ENCODE measurements at regions not wholly inside any gene's neighbourhood (a gene's known extent, or its start where the extent isn't known, plus 50 kb on each side); places are given as distances from the start of the nearest gene placed in this dataset.
"Not testable (repeated sequence)": the region's sequence is repeated elsewhere in the genome, so short reads cannot be mapped to it uniquely, and the experiment has no call there.

DNA sequence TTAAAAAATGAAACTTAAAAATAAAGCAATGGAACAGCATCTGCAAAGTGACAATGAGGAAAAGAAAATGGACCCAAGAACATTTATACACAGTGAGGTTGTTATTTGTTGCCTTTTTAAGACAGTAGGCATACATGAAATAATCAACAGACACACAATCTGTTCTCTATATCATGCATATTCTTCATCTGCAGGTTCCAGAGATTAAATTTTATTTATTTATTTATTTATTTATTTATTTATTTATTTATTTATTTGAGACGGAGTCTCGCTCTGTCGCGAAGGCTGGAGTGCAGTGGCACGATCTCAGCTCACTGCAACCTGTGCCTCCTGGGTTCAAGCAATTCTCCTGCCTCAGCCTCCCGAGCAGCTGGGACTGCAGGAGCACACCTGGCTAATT lies 114.4 kb upstream of the ATP2B1 start:
- H3K36me3 Mint-ChIP-seq; H3K9me3 ChIP-seq (ENCODE audit: control insufficient read depth in 2 of 3, low read length in 3 of 3); H3K4me1 ChIP-seq (ENCODE audit: control insufficient read depth in 2 of 2, insufficient read depth in 2 of 2, low read length in 2 of 2); ATAC-seq; H3K9me3 Mint-ChIP-seq; H3K36me3 ChIP-seq (ENCODE audit: control insufficient read depth in 2 of 3, insufficient read depth in 3 of 3, low read length in 3 of 3); H3K27me3 Mint-ChIP-seq; H3K27ac Mint-ChIP-seq; H3K4me3 ChIP-seq (ENCODE audit: low read length); H3K27ac ChIP-seq (ENCODE audit: low read depth, low read length); intact Hi-C loops (cut with micrococcal nuclease); H3K27me3 ChIP-seq (ENCODE audit: control insufficient read depth in 2 of 2, insufficient read depth in 2 of 2, low read length in 2 of 2); H3K4me3 Mint-ChIP-seq; CTCF ChIA-PET; DNase-seq: not testable (repeated sequence)
- peaks cover 5 to 17% (median 10%) of the 10 kb centered on the region in 7 donors for H3K4me1 Mint-ChIP-seq
- POLR2A ChIA-PET: interaction anchor here (0.7 kb wide), 1 partner anchor 86 kb away, joined by 3 read pairs; no protein-coding TSS in a partner anchor

DNA sequence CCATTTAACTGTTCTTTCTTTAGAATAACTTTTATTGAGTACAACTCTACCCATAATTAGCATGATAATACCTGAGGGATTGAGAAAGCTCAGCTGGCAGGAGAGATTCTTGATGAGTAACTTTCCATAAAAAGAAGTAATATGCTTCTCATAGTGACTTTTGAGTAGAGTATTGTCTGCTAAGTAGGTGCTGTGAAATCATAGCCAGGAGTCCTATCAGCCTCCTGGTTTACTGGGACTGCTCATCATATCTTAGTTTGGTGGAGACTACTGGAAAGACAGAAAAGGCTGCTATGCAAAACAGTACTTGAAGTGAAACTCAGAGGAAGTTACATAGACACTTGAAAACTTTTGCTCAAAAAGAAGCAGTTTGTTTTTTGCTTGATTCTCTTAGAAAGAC lies 113.3 kb upstream of the ATP2B1 start:
- intact Hi-C loops (cut with micrococcal nuclease): no loop called here
- Mint-ChIP-seq H3K27me3 (peaks cover 0 to 5% (median 0%) of the 10 kb centered on the region in 5 donors), H3K27ac (no peak overlapping the region), H3K4me3 (no peak overlapping the region), H3K4me1 (peaks cover 5 to 17% (median 10%) of the 10 kb centered on the region in 7 donors), H3K36me3 (no peaks in the 10 kb centered on the region), H3K9me3 (peaks cover 0 to 2% (median 0%) of the 10 kb centered on the region in 11 donors)
- Histone ChIP-seq H3K4me1 (ENCODE audit: control insufficient read depth in 2 of 2, insufficient read depth in 2 of 2, low read length in 2 of 2) (no peaks in the 10 kb centered on the region), H3K4me3 (ENCODE audit: low read length) (no peak overlapping the region), H3K9me3 (ENCODE audit: control insufficient read depth in 2 of 3, low read length in 3 of 3) (no peaks in the 10 kb centered on the region), H3K27ac (ENCODE audit: low read depth, low read length) (no peak overlapping the region), H3K27me3 (ENCODE audit: control insufficient read depth in 2 of 2, insufficient read depth in 2 of 2, low read length in 2 of 2) (no peaks in the 10 kb centered on the region), H3K36me3 (ENCODE audit: control insufficient read depth in 2 of 3, insufficient read depth in 3 of 3, low read length in 3 of 3) (no peaks in the 10 kb centered on the region)
- CTCF ChIA-PET: interaction anchor here (0.6 kb wide), 1 partner anchor 128 kb away, joined by 4 read pairs; no protein-coding TSS in a partner anchor
- ATAC-seq (no peak), DNase-seq (no peak)
- POLR2A ChIA-PET: no interaction called here

DNA sequence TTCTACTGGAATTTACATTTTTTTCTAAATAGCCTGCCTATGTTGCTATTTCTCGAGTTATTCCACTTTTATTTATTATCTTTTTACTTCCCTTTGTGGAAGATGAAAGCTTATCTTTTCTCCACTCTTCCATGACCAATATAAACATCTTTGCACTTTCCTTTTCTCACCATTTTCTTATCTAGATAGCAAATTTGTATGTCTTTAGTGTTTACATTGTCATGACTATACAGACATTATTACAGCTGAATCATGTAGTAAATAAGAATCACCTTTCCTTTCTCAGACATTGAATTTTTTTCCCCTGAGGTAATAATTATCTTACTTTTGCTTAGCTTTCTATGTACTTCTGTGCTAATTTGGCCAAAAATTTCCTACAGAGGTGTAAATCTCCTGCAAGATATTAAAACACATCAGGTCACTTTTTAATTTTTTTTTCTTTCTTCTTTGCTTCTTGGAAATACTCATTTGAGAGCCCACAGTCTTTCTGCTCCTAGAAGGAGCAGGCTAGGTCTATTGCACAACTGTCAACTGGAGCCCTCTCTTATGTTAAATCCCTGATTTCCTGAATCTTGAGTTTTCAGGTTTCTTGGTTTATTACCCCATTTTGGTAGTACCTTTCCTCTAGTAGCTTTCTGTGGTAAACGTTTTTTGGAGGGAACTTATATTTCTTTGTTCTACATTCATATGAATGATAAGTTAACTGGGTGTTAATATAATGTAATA lies 109.0 kb upstream of the ATP2B1 start:
- H3K9me3 Mint-ChIP-seq: peaks cover 0 to 2% (median 0%) of the 10 kb centered on the region in 11 donors
- CTCF ChIA-PET: no interaction called here
- POLR2A ChIA-PET: no interaction called here

DNA sequence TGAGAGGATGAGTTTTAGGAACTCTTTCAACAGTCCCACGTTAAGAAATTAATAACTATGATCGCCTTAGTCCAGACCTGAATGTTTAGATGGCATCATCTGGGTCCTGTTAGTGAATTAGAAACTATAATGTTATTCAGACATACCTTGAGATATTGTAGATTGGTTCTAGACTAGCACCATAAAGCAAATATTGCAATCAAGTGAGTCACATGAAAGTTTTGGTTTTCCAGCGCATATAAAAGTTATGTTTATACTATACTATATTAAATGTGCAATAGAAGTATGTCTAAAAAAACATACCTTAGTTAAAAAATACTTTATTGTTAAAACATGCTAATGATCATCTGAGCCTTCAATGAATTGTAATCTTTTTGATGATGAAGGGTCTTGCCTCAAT lies 106.6 kb upstream of the ATP2B1 start:
- no peak for DNase-seq
- H3K27me3 Mint-ChIP-seq: peaks cover 0 to 5% (median 0%) of the 10 kb centered on the region in 5 donors
- POLR2A ChIA-PET: no interaction called here

More for the DNA sequence above, 109.0 kb upstream of the ATP2B1 start:
- Mint-ChIP-seq H3K27me3 (peaks cover 0 to 5% (median 0%) of the 10 kb centered on the region in 5 donors), H3K4me1 (peaks cover 0 to 1% (median 0%) of the 10 kb centered on the region in 7 donors), H3K27ac (no peak overlapping the region), H3K36me3 (no peaks in the 10 kb centered on the region), H3K4me3 (no peak overlapping the region)
- H3K4me3 ChIP-seq (ENCODE audit: low read length): no peak overlapping the region
- intact Hi-C loops (cut with micrococcal nuclease): no loop called here
- ATAC-seq: no peak
- H3K27ac ChIP-seq (ENCODE audit: low read depth, low read length): no peak overlapping the region
- no peaks in the 10 kb centered on the region for H3K9me3 ChIP-seq (ENCODE audit: control insufficient read depth in 2 of 3, low read length in 3 of 3)
- no peaks in the 10 kb centered on the region for H3K4me1 ChIP-seq (ENCODE audit: control insufficient read depth in 2 of 2, insufficient read depth in 2 of 2, low read length in 2 of 2)
- H3K36me3 ChIP-seq (ENCODE audit: control insufficient read depth in 2 of 3, insufficient read depth in 3 of 3, low read length in 3 of 3): no peaks in the 10 kb centered on the region
- no peaks in the 10 kb centered on the region for H3K27me3 ChIP-seq (ENCODE audit: control insufficient read depth in 2 of 2, insufficient read depth in 2 of 2, low read length in 2 of 2)
- DNase-seq: no peak

DNA sequence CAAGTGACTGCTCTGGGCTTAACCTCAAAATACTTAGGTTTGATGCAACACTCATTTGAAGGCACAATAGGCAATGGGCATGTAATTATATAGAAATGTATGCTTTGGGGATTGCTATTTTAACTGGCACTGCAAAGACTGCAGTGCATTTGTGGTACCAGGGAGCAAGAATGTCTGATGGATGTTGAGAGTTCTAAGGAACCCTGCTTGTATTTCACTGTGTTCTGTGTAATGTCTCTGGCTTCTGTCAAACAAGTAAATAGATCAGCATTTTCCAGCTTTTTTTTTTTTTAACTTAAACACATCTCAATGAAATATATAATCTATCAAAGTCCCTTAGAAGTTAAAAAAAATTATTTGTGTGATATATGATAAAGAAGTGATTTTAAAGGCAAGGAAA lies 94.8 kb upstream of the ATP2B1 start:
- ATAC-seq: no peak
- H3K36me3 ChIP-seq (ENCODE audit: control insufficient read depth in 2 of 3, insufficient read depth in 3 of 3, low read length in 3 of 3): no peaks in the 10 kb centered on the region
- Mint-ChIP-seq H3K36me3 (no peaks in the 10 kb centered on the region), H3K9me3 (peaks cover 0 to 5% (median 0%) of the 10 kb centered on the region in 11 donors), H3K27ac (no peak overlapping the region), H3K27me3 (no peaks in the 10 kb centered on the region), H3K4me3 (no peak overlapping the region), H3K4me1 (peaks cover 0 to 2% (median 0%) of the 10 kb centered on the region in 7 donors)
- intact Hi-C loops (cut with micrococcal nuclease): no loop called here
- H3K27me3 ChIP-seq (ENCODE audit: control insufficient read depth in 2 of 2, insufficient read depth in 2 of 2, low read length in 2 of 2): no peaks in the 10 kb centered on the region
- CTCF ChIA-PET: no interaction called here
- no peak for DNase-seq
- POLR2A ChIA-PET: no interaction called here
- no peak overlapping the region for H3K27ac ChIP-seq (ENCODE audit: low read depth, low read length)
- H3K4me3 ChIP-seq (ENCODE audit: low read length): no peak overlapping the region
- no peaks in the 10 kb centered on the region for H3K4me1 ChIP-seq (ENCODE audit: control insufficient read depth in 2 of 2, insufficient read depth in 2 of 2, low read length in 2 of 2)
- H3K9me3 ChIP-seq (ENCODE audit: control insufficient read depth in 2 of 3, low read length in 3 of 3): no peaks in the 10 kb centered on the region

More for the DNA sequence above, 106.6 kb upstream of the ATP2B1 start:
- Histone ChIP-seq H3K4me3 (ENCODE audit: low read length) (no peak overlapping the region), H3K9me3 (ENCODE audit: control insufficient read depth in 2 of 3, low read length in 3 of 3) (no peaks in the 10 kb centered on the region), H3K4me1 (ENCODE audit: control insufficient read depth in 2 of 2, insufficient read depth in 2 of 2, low read length in 2 of 2) (no peaks in the 10 kb centered on the region), H3K27ac (ENCODE audit: low read depth, low read length) (no peak overlapping the region), H3K27me3 (ENCODE audit: control insufficient read depth in 2 of 2, insufficient read depth in 2 of 2, low read length in 2 of 2) (no peaks in the 10 kb centered on the region), H3K36me3 (ENCODE audit: control insufficient read depth in 2 of 3, insufficient read depth in 3 of 3, low read length in 3 of 3) (no peaks in the 10 kb centered on the region)
- Mint-ChIP-seq H3K4me3 (no peak overlapping the region), H3K36me3 (no peaks in the 10 kb centered on the region), H3K9me3 (peaks cover 0 to 1% (median 0%) of the 10 kb centered on the region in 11 donors), H3K4me1 (peaks cover 0 to 1% (median 0%) of the 10 kb centered on the region in 7 donors), H3K27ac (no peak overlapping the region)
- CTCF ChIA-PET: no interaction called here
- intact Hi-C loops (cut with micrococcal nuclease): no loop called here
- ATAC-seq: no peak

DNA sequence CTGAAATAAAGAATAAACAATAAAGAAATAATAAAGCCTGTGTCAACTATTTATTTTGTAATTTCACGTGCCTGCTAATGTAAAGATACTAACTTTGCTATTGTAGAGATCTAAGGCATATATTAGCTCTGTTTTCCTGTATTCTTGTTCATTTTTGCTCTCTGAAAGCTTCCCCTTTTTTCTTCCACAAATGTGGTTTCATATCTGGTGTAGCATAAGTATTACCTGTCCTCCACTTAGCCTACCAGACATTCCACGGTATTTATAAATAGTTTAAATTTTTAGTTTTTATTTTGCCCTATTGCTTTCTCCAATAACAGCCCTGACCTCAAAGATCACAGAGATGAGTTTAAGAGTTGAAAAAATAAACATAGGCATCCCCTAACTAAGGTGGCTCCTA lies 92.6 kb upstream of the ATP2B1 start:
- H3K9me3 Mint-ChIP-seq: peaks cover 0 to 3% (median 0%) of the 10 kb centered on the region in 11 donors
- no peak overlapping the region for H3K4me3 ChIP-seq (ENCODE audit: low read length)
- H3K36me3 ChIP-seq (ENCODE audit: control insufficient read depth in 2 of 3, insufficient read depth in 3 of 3, low read length in 3 of 3): no peaks in the 10 kb centered on the region
- intact Hi-C loops (cut with micrococcal nuclease): no loop called here
- DNase-seq (no peak), ATAC-seq (no peak)
- POLR2A ChIA-PET: no interaction called here
- CTCF ChIA-PET: no interaction called here
- H3K4me1 Mint-ChIP-seq: peaks cover 0 to 4% (median 0%) of the 10 kb centered on the region in 7 donors
- H3K9me3 ChIP-seq (ENCODE audit: control insufficient read depth in 2 of 3, low read length in 3 of 3): no peaks in the 10 kb centered on the region
- no peak overlapping the region for H3K27ac Mint-ChIP-seq
- H3K4me1 ChIP-seq (ENCODE audit: control insufficient read depth in 2 of 2, insufficient read depth in 2 of 2, low read length in 2 of 2): no peaks in the 10 kb centered on the region
- no peaks in the 10 kb centered on the region for H3K36me3 Mint-ChIP-seq
- no peaks in the 10 kb centered on the region for H3K27me3 ChIP-seq (ENCODE audit: control insufficient read depth in 2 of 2, insufficient read depth in 2 of 2, low read length in 2 of 2)
- no peak overlapping the region for H3K4me3 Mint-ChIP-seq
- H3K27me3 Mint-ChIP-seq: no peaks in the 10 kb centered on the region
- H3K27ac ChIP-seq (ENCODE audit: low read depth, low read length): no peak overlapping the region

DNA sequence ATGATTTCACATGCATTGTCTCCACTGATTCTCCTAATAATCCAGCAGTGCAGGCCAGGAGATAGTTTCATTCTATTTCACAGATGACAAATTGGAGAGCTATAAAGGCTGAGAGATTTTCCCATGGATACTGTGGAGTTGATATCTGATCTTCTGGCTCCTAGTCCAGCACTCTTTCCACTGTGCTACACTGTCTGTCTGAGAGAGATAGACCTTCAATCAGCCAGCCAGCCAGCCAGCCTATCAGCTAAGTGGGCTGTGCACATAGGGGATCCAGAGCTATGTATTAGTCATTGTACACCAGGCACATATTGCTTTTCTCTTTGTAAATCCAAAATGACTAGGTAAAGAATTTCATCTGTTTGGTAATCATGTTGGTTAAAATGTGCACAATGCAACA lies 91.8 kb upstream of the ATP2B1 start:
- no peaks in the 10 kb centered on the region for H3K4me1 ChIP-seq (ENCODE audit: control insufficient read depth in 2 of 2, insufficient read depth in 2 of 2, low read length in 2 of 2)
- H3K4me3 Mint-ChIP-seq: no peak overlapping the region
- no peaks in the 10 kb centered on the region for H3K27me3 Mint-ChIP-seq
- H3K27ac Mint-ChIP-seq: peak overlapping the region in 1 of 9 donors; percentile 83
- no peaks in the 10 kb centered on the region for H3K9me3 ChIP-seq (ENCODE audit: control insufficient read depth in 2 of 3, low read length in 3 of 3)
- CTCF ChIA-PET: no interaction called here
- H3K27ac ChIP-seq (ENCODE audit: low read depth, low read length): no peak overlapping the region
- no peak overlapping the region for H3K4me3 ChIP-seq (ENCODE audit: low read length)
- ATAC-seq (no peak), DNase-seq (no peak)
- H3K9me3 Mint-ChIP-seq: peaks cover 0 to 1% (median 0%) of the 10 kb centered on the region in 11 donors
- H3K27me3 ChIP-seq (ENCODE audit: control insufficient read depth in 2 of 2, insufficient read depth in 2 of 2, low read length in 2 of 2): no peaks in the 10 kb centered on the region
- H3K36me3 Mint-ChIP-seq: no peaks in the 10 kb centered on the region
- POLR2A ChIA-PET: no interaction called here
- peaks cover 0 to 4% (median 0%) of the 10 kb centered on the region in 7 donors for H3K4me1 Mint-ChIP-seq
- intact Hi-C loops (cut with micrococcal nuclease): no loop called here
- no peaks in the 10 kb centered on the region for H3K36me3 ChIP-seq (ENCODE audit: control insufficient read depth in 2 of 3, insufficient read depth in 3 of 3, low read length in 3 of 3)

Measured in naive thymus-derived CD4-positive, alpha-beta T cell (primary cell).